GM12878 (cell line): ENCODE measurements at regions not wholly inside any gene's neighbourhood (a gene's known extent, or its start where the extent isn't known, plus 50 kb on each side); places are given as distances from the start of the nearest gene placed in this dataset.

Source experiments
- ATAC-seq: fragments of 200-7000 bp; cut with Tn5 transposase; 3 replicates; pipeline ENCODE4 v1.9.1; 2020; ENCODE audit warnings: mild to moderate bottlenecking, moderate library complexity
- BruUV-seq: library from RNA; stranded (reverse); fragments of 400-500 nt; replicated peaks from 2 replicates; lab custom pipeline; 2021; lab: Mats Ljungman, UMichigan
- CTCF ChIA-PET: fragments of 300-600 bp; sonication (Branson Sonifier 250); formaldehyde crosslinking; extraction: SDS; loops from one replicate; lab custom pipeline; 2021; ENCODE audit warnings: inconsistent platforms; lab: Yijun Ruan, JAX
- POLR2A ChIA-PET: fragments of 350-600 bp; formaldehyde crosslinking; extraction: SDS; loops from one replicate; lab custom pipeline; 2021; ENCODE audit warnings: inconsistent platforms; lab: Charles Lee
- RAD21 ChIA-PET: fragments of 300-600 bp; sonication (Branson Sonifier 250); formaldehyde crosslinking; loops from one replicate; lab custom pipeline; 2023; ENCODE audit warnings: antibody characterized with exemption; ENCODE audit not compliant: unreplicated experiment; lab: Charles Lee
- SMC1A ChIA-PET: fragments of 300-600 bp; sonication (Branson Sonifier 250); formaldehyde crosslinking; loops from one replicate; lab custom pipeline; 2023; ENCODE audit not compliant: unreplicated experiment, uncharacterized antibody; lab: Charles Lee
- DNase-seq: peaks from one replicate; pipeline ENCODE4 v3.0.0-alpha.2; 2011; ENCODE audit warnings: low read depth, low spot score
- FAIRE-seq: peaks from 3 replicates; lab custom pipeline; 2011; peaks lifted over from hg19 to GRCh38; lab: Jason Lieb, UNC
- H2AFZ ChIP-seq: 2 replicates; pipeline ENCODE4 v1.6.0; 2011; ENCODE audit warnings: low read depth, low read length, control low read depth; ENCODE audit not compliant: control insufficient read depth
- H3K27ac ChIP-seq: 2 replicates; pipeline ENCODE4 v1.5.1; 2011; ENCODE audit warnings: control low read depth; ENCODE audit not compliant: control insufficient read depth, insufficient read depth
- H3K27me3 ChIP-seq, 2 experiments: replicated peaks in 1 of 2; 2 replicates each; pipeline versions ENCODE4 v1.6.0 to v1.6.1; 2011; ENCODE audit warnings: low read length in 1 of 2; ENCODE audit not compliant: control insufficient read depth in 2 of 2, insufficient read depth in 2 of 2
- H3K36me3 ChIP-seq, 2 experiments: 2 replicates each; pipeline ENCODE4 v1.5.1; 2011; ENCODE audit warnings: low read length in 1 of 2; ENCODE audit not compliant: control insufficient read depth in 2 of 2, insufficient read depth in 2 of 2
- H3K4me1 ChIP-seq: 2 replicates; pipeline ENCODE4 v1.6.1; 2011; ENCODE audit warnings: mild to moderate bottlenecking, low read length, moderate library complexity, mixed read lengths; ENCODE audit not compliant: control insufficient read depth, insufficient read depth
- H3K4me2 ChIP-seq: 2 replicates; pipeline ENCODE4 v1.6.0; 2011; ENCODE audit warnings: control low read depth; ENCODE audit not compliant: control insufficient read depth, insufficient read depth
- H3K4me3 ChIP-seq: fragments of 200-600 bp; sonication (generic); 2 replicates; pipeline ENCODE4 v1.5.1; 2016
- H3K79me2 ChIP-seq: 2 replicates; pipeline ENCODE4 v1.6.0; 2011; ENCODE audit warnings: low read length; ENCODE audit not compliant: control insufficient read depth, insufficient read depth
- H3K9ac ChIP-seq: 2 replicates; pipeline ENCODE4 v1.8.0; 2011; ENCODE audit warnings: low read length, control low read depth, mixed read lengths; ENCODE audit not compliant: control insufficient read depth, insufficient read depth
- H3K9me3 ChIP-seq: replicated peaks from 3 replicates; pipeline ENCODE4 v1.5.1; 2011; ENCODE audit warnings: mild to moderate bottlenecking, low read length; ENCODE audit not compliant: control insufficient read depth, insufficient read depth
- H4K20me1 ChIP-seq: 2 replicates; pipeline ENCODE4 v1.6.0; 2011; ENCODE audit not compliant: control insufficient read depth, insufficient read depth
- CREM ChIP-seq: IDR thresholded peaks from 2 replicates; pipeline ENCODE4 v1.6.1; 2014; ENCODE audit warnings: antibody characterized with exemption, low read depth
- IKZF1 ChIP-seq: fragments of 450-650 bp; conservative IDR thresholded peaks from 2 replicates; pipeline ENCODE4 v1.6.1; 2017; ENCODE audit warnings: antibody characterized with exemption, mild to moderate bottlenecking
- IKZF2 ChIP-seq, 2 experiments: fragments of 450-650 bp; IDR thresholded peaks; 2 replicates each; pipeline ENCODE4 v1.6.1; 2017; ENCODE audit warnings: mild to moderate bottlenecking in 2 of 2, moderate library complexity in 2 of 2
- POLR2A ChIP-seq: IDR thresholded peaks from 2 replicates; pipeline ENCODE4 v1.6.1; 2011; ENCODE audit warnings: low read depth, mild to moderate bottlenecking, low read length
- PRDM15 ChIP-seq: fragments of 450-650 bp; formaldehyde crosslinking; IDR thresholded peaks from 2 replicates; pipeline ENCODE4 v1.4.0; 2020; ENCODE audit warnings: mild to moderate bottlenecking, moderate library complexity
- SKIL ChIP-seq: fragments of 450-650 bp; IDR thresholded peaks from 2 replicates; pipeline ENCODE4 v1.6.1; 2017; ENCODE audit warnings: mild to moderate bottlenecking, low read depth, inconsistent platforms; ENCODE audit not compliant: poor library complexity, severe bottlenecking
- SUZ12 ChIP-seq: fragments of 200-600 bp; sonication (generic); IDR thresholded peaks from one replicate; pipeline ENCODE4 v1.6.1; 2018; ENCODE audit warnings: antibody characterized with exemption, mild to moderate bottlenecking; ENCODE audit not compliant: unreplicated experiment
- USF2 ChIP-seq: IDR thresholded peaks from 2 replicates; pipeline ENCODE4 v1.6.1; 2011; ENCODE audit warnings: low read depth, low read length, improper control_type of control experiment, borderline replicate concordance
- ZBTB4 ChIP-seq: fragments of 450-650 bp; formaldehyde crosslinking; IDR thresholded peaks from 2 replicates; pipeline ENCODE4 v1.4.0; 2022; ENCODE audit warnings: mild to moderate bottlenecking, moderate library complexity
- WGBS: methylation state at CpG from one replicate; pipeline ENCODE4 v1.1.6; 2016; ENCODE audit warnings: low lambda C conversion rate; ENCODE audit not compliant: insufficient replicate concordance, insufficient coverage; ENCODE audit errors: missing lambda C conversion rate; 5-methylcytosine and 5-hydroxymethylcytosine counted together
- in situ Hi-C: fragments of 300-500 bp; cut with MboI; formaldehyde crosslinking; loops from 9 replicates; pipeline ENCODE4 v1.14.3; 2018; ENCODE audit warnings: mixed read lengths
- intact Hi-C: fragments of 100-400 bp; cut with micrococcal nuclease; formaldehyde crosslinking; loops from one replicate; pipeline ENCODE4 v1.14.2; 2022; ENCODE audit not compliant: unreplicated experiment

GRCh38 chr3:137509354-137510045 lies 254.6 kb upstream of the SOX14 start:
- no peak for FAIRE-seq
- no peak overlapping the region for H3K9ac ChIP-seq
- H3K4me3 ChIP-seq, result no peak overlapping the region
- no peaks in the 10 kb centered on the region for H3K27me3 ChIP-seq
- in situ Hi-C loops, result no loop called here
- H3K9me3 ChIP-seq, result no peaks in the 10 kb centered on the region; the same call in 2 of the 3 replicates
- H2AFZ ChIP-seq, result no peak overlapping the region
- ChIA-PET SMC1A (no interaction called here), POLR2A (no interaction called here), CTCF (interaction anchor here (0.6 kb wide), 1 partner anchor 33 kb away, joined by 3 read pairs; no protein-coding TSS in a partner anchor), RAD21 (no interaction called here)
- 55% methylated on average over 29 of the region's 29 CpGs for WGBS
- no peak for ATAC-seq
- no peak overlapping the region for H3K27ac ChIP-seq
- H3K4me1 ChIP-seq, result no peaks in the 10 kb centered on the region
- H3K36me3 ChIP-seq, result no peaks in the 10 kb centered on the region
- no peak for DNase-seq
- no peaks in the 10 kb centered on the region for H3K79me2 ChIP-seq
- intact Hi-C loops, result no loop called here
- BruUV-seq, result no TSS peak
- H4K20me1 ChIP-seq, result no peaks in the 10 kb centered on the region
- no peak overlapping the region for H3K4me2 ChIP-seq
- TF ChIP-seq SUZ12 (no peak), IKZF1 (no peak), PRDM15 (CRISPR knock-in tag) (no peak), IKZF2 (IDR thresholded peaks at IDR 0.05) (no peak), USF2 (no peak), CREM (no peak), POLR2A (no peak), ZBTB4 (no peak), SKIL (no peak)
